HG02840 (cell line): ENCODE measurements at regions not wholly inside any gene's neighbourhood (a gene's known extent, or its start where the extent isn't known, plus 50 kb on each side); places are given as distances from the start of the nearest gene placed in this dataset.
"Not testable (repeated sequence)": the region's sequence is repeated elsewhere in the genome, so short reads cannot be mapped to it uniquely, and the experiment has no call there.

Source experiments
- ATAC-seq: cut with Tn5 transposase; IDR thresholded peaks from one replicate; pipeline ENCODE4 v1.9.1; 2021; ENCODE audit warnings: mild to moderate bottlenecking, moderate library complexity, moderate number of reproducible peaks; ENCODE audit not compliant: unreplicated experiment, low FRiP score

DNA sequence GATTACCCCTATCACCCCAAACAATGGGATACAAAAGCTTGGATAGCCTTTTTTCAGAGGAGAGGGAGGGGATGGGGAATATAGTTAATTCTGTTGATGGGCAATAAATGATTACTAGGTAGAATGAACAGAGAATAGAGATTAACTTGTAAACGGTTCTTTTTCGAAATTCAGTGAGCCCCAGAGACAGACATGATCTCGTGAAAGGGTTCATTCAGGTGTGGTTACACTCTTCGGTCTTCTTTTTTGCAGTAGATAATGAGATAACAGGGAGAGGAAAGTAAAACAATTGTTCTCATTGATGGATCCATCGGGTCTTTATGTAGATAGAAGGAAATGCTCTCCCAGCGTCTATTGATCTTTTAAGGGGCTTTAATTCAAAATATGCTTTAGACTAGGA, 69.3 kb upstream of the RASSF8 start:
- no peak for ATAC-seq

DNA sequence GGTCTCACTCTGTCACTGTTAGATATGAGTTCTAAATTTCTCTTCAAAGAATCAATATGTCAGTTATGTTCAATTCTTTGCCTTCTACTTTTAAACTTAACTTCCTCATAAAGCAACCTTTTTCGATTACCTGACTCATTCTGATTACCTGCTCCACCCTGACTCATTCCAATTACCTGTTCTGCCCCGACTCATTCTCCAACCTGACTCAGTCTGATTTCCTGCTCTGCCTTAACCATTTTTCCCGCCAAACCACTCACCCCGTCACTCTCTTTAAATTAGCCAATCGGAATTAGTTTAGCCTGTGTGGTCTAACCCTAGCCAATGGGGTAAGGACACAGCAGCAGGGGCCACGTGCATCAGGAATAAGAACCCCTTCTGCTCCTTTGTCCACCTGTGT, 67.4 kb upstream of the RASSF8 start:
- ATAC-seq = not testable (repeated sequence)

GRCh38 chr12:25894759-25895158, 63.7 kb upstream of the RASSF8 start:
- no peak for ATAC-seq

- ATAC-seq = no peak
Observed at GRCh38 chr12:25896981-25897380, 61.5 kb upstream of the RASSF8 start.

DNA sequence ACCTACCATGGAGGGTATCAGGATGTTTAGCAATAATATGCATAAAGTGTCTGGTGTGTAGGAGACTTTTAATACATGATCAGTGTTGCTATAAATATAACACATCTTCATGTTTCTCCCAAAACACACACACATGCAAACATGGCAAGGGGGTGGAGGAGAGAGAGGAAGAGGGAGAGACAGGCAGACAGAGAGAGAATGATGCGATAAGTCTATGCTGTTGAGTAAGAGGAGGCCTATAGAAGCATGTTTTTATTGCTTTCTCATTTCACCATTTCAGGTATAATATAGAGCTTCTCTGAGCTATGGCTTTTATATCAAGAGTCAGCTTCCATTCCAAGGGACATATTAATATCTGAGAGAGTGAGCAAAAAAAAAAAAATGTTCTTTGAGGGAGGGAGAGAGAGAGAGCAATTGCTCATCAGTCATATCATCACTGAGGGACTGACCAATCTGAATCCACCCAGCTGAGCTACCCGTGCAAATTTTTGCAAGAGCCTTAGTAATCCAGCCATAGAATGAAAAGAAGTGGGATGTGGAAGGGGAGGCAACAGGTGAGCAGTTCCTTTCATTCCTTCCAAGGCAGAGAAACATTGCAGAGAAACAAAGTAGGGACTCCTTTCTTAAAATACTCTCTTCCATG, 54.8 kb upstream of the RASSF8 start:
- ATAC-seq = no peak

DNA sequence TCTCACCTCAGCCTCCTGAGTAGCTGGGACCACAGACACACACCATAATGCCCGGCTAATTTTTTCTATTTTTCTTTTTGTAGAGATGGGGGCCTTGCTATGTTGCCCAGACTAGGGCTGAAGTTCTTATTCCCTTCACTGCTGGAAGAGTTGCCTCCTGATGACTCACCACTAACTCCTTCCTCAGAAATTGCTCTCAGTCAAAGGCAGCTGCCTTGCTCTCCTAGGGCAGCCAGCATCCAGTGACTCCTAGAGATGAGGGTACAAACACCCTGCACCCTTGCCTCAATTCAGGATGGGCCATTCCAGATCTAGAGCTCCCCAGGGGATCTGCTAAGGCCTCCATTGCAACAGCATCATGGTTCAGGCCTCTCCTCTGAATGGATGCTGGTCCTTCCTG, 54.0 kb upstream of the RASSF8 start:
- ATAC-seq = no peak

GRCh38 chr12:25906651-25907340, 51.7 kb upstream of the RASSF8 start:
- no peak for ATAC-seq
